Stimulated activated CD4-positive, alpha-beta T cell treated with anti-CD3 and anti-CD28 coated beads, Interleukin-15, amount 100 ng/mL, for 1 hour (primary cell): ENCODE measurements at regions not wholly inside any gene's neighbourhood (a gene's known extent, or its start where the extent isn't known, plus 50 kb on each side); places are given as distances from the start of the nearest gene placed in this dataset.

Experiments used
- DNase-seq, 2 donors: peaks; one replicate each; pipeline ENCODE4 v3.0.0-alpha.2; 2020; ENCODE audit warnings: low read depth in 1 of 2, low spot score in 1 of 2

GRCh38 chrX:51798701-51799100 is 55.5 kb downstream of the GSPT2 start:
- DNase-seq = no peak

GRCh38 chrX:51802917-51803688 is 59.9 kb downstream of the GSPT2 start:
- DNase-seq = peak; percentile 5 to 10

- no peak for DNase-seq
These were observed 60.6 kb downstream of the GSPT2 start for GRCh38 chrX:51803833-51804232.

GRCh38 chrX:51804741-51805140 is 61.5 kb downstream of the GSPT2 start:
- DNase-seq = no peak

- no peak for DNase-seq
These were observed 70.7 kb downstream of the GSPT2 start for GRCh38 chrX:51813886-51814460.

- no peak for DNase-seq
These were observed 69.4 kb upstream of the MAGED1 start for GRCh38 chrX:51824061-51824460.

GRCh38 chrX:51825436-51825835 is 68.0 kb upstream of the MAGED1 start:
- DNase-seq = no peak

- DNase-seq = no peak
These were observed 59.3 kb upstream of the MAGED1 start for GRCh38 chrX:51834076-51834475.

- no peak for DNase-seq
These were observed 56.6 kb upstream of the MAGED1 start for GRCh38 chrX:51836823-51837222.

- DNase-seq = no peak
These were observed 56.0 kb upstream of the MAGED1 start for GRCh38 chrX:51837451-51837850.

- no peak for DNase-seq
These were observed 55.5 kb upstream of the MAGED1 start for GRCh38 chrX:51837921-51838320.
